Ectodermal cell (in vitro differentiated cells): ENCODE measurements at regions not wholly inside any gene's neighbourhood (a gene's known extent, or its start where the extent isn't known, plus 50 kb on each side); places are given as distances from the start of the nearest gene placed in this dataset.

Experiments used
- H3K27ac ChIP-seq: 2 replicates; pipeline ENCODE4 v1.7.0; 2013; ENCODE audit warnings: mild to moderate bottlenecking, low read depth, low read length; ENCODE audit not compliant: insufficient read depth, poor library complexity, severe bottlenecking
- H3K27me3 ChIP-seq: 2 replicates; pipeline ENCODE4 v1.7.0; 2013; ENCODE audit warnings: mild to moderate bottlenecking, low read length; ENCODE audit not compliant: insufficient read depth, control insufficient read depth, poor library complexity, severe bottlenecking
- H3K36me3 ChIP-seq: one replicate; pipeline ENCODE4 v1.7.0; 2013; ENCODE audit warnings: low read length; ENCODE audit not compliant: control insufficient read depth, insufficient read depth
- H3K4me1 ChIP-seq: one replicate; pipeline ENCODE4 v1.7.0; 2013; ENCODE audit warnings: low read length; ENCODE audit not compliant: control insufficient read depth, insufficient read depth
- H3K4me3 ChIP-seq: 2 replicates; pipeline ENCODE4 v1.7.0; 2013; ENCODE audit warnings: low read depth, low read length, control low read depth; ENCODE audit not compliant: insufficient read depth
- H3K9me3 ChIP-seq: 2 replicates; pipeline ENCODE4 v1.7.0; 2013; ENCODE audit warnings: mild to moderate bottlenecking, low read length, moderate library complexity; ENCODE audit not compliant: control insufficient read depth
- WGBS, 2 experiments: methylation state at CpG; one replicate each; pipeline ENCODE4 v1.1.7; 2013; ENCODE audit warnings: missing lambda C conversion rate in 2 of 2; 5-methylcytosine and 5-hydroxymethylcytosine counted together

GRCh38 chr3:66738625-66739365, 238.0 kb upstream of the LRIG1 start:
- H3K27ac ChIP-seq: no peak overlapping the region

DNA sequence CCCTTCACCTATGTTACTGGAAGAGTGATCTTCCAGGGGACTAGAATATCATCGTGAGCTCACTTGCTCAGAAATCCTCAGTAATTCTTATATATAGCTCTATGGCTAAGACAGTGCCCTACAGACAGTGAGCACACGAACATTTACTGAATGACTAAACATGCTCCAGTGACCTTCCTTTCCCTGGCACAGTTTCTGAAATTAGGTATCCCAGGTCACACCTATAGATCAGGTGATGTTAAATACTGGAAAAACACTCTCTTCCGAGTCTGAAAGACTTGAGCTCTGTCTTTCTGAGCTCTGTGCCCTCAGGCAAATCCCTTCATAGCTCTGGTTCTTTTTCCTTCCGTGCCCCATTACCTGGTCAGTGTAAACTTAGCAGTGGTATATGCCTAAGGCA, 239.4 kb upstream of the LRIG1 start:
- Histone ChIP-seq H3K36me3 (no peaks in the 10 kb centered on the region), H3K4me1 (no peaks in the 10 kb centered on the region), H3K27ac (no peak overlapping the region), H3K27me3 (no peaks in the 10 kb centered on the region), H3K9me3 (no peaks in the 10 kb centered on the region), H3K4me3 (no peak overlapping the region)
- WGBS, 2 experiments: 92 to 94% methylated on average over 4 of the region's 4 CpGs

More at GRCh38 chr3:66738625-66739365, 238.0 kb upstream of the LRIG1 start:
- Histone ChIP-seq H3K27me3 (no peaks in the 10 kb centered on the region), H3K9me3 (no peaks in the 10 kb centered on the region), H3K4me3 (no peak overlapping the region), H3K4me1 (no peaks in the 10 kb centered on the region), H3K36me3 (no peaks in the 10 kb centered on the region)
- 85 to 92% methylated on average over 7 of the region's 7 CpGs for WGBS, 2 experiments

- WGBS, 2 experiments: 67% methylated on average over 1 of the region's 1 CpG; no CpG with 5 or more reads in 1 of the 2 experiments
These were observed 243.7 kb upstream of the LRIG1 start for GRCh38 chr3:66744521-66744920.

DNA sequence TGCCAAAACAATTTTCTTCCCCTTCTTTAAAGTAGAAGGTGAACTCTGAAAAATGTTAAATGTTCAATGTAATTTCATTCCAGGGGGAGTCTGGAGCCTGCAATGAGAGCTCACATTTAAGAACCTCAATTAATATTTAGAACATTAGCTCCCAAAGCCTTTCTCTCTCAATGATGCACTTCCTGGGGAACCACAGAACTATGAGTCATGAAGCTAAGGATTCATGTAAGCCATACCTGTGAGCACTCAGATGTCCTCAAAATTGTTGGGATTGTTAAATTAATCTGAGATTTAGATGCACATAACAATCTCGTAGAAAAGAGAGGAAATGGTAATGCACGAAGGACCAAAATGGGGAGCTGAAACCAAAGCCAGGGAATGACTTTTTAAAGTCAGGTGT, 244.2 kb upstream of the LRIG1 start:
- Histone ChIP-seq H3K27me3 (no peaks in the 10 kb centered on the region), H3K9me3 (no peaks in the 10 kb centered on the region), H3K4me1 (no peaks in the 10 kb centered on the region), H3K36me3 (no peaks in the 10 kb centered on the region), H3K27ac (no peak overlapping the region), H3K4me3 (no peak overlapping the region)
- 91 to 96% methylated on average over 2 of the region's 2 CpGs for WGBS, 2 experiments

More at GRCh38 chr3:66744521-66744920, 243.7 kb upstream of the LRIG1 start:
- no peaks in the 10 kb centered on the region for H3K9me3 ChIP-seq
- no peaks in the 10 kb centered on the region for H3K27me3 ChIP-seq
- H3K27ac ChIP-seq: no peak overlapping the region
- no peak overlapping the region for H3K4me3 ChIP-seq
- no peaks in the 10 kb centered on the region for H3K4me1 ChIP-seq
- no peaks in the 10 kb centered on the region for H3K36me3 ChIP-seq

GRCh38 chr3:66747261-66747660, 246.4 kb upstream of the LRIG1 start:
- Histone ChIP-seq H3K4me1 (no peaks in the 10 kb centered on the region), H3K36me3 (no peaks in the 10 kb centered on the region), H3K27ac (no peak overlapping the region), H3K4me3 (no peak overlapping the region), H3K9me3 (no peaks in the 10 kb centered on the region), H3K27me3 (no peaks in the 10 kb centered on the region)
- WGBS, 2 experiments: 90 to 91% methylated on average over 6 of the region's 6 CpGs

GRCh38 chr3:66747696-66748095, 246.9 kb upstream of the LRIG1 start:
- Histone ChIP-seq H3K4me1 (no peaks in the 10 kb centered on the region), H3K36me3 (no peaks in the 10 kb centered on the region), H3K27me3 (no peaks in the 10 kb centered on the region), H3K27ac (no peak overlapping the region), H3K9me3 (no peaks in the 10 kb centered on the region), H3K4me3 (no peak overlapping the region)
- whole genome bisulfite sequencing, 2 experiments: 94 to 98% methylated on average over 4 of the region's 4 CpGs

GRCh38 chr3:66748175-66748876, 247.5 kb upstream of the LRIG1 start:
- H3K9me3 ChIP-seq: no peaks in the 10 kb centered on the region
- no peaks in the 10 kb centered on the region for H3K4me1 ChIP-seq
- WGBS, 2 experiments: 81 to 94% methylated on average over 2 of the region's 2 CpGs
- H3K4me3 ChIP-seq: no peak overlapping the region
- no peak overlapping the region for H3K27ac ChIP-seq
- H3K36me3 ChIP-seq: no peaks in the 10 kb centered on the region
- no peaks in the 10 kb centered on the region for H3K27me3 ChIP-seq

- Histone ChIP-seq H3K27me3 (no peaks in the 10 kb centered on the region), H3K27ac (no peak overlapping the region), H3K4me3 (no peak overlapping the region), H3K4me1 (no peaks in the 10 kb centered on the region), H3K36me3 (no peaks in the 10 kb centered on the region), H3K9me3 (no peaks in the 10 kb centered on the region)
- 87 to 93% methylated on average over 3 of the region's 3 CpGs for WGBS, 2 experiments
These were observed 246.3 kb upstream of the KBTBD8 start for GRCh38 chr3:66751842-66752241.

- Histone ChIP-seq H3K4me1 (no peaks in the 10 kb centered on the region), H3K9me3 (no peaks in the 10 kb centered on the region), H3K27me3 (no peaks in the 10 kb centered on the region), H3K4me3 (no peak overlapping the region), H3K36me3 (no peaks in the 10 kb centered on the region), H3K27ac (no peak overlapping the region)
These were observed 244.4 kb upstream of the KBTBD8 start for GRCh38 chr3:66753670-66754069.

DNA sequence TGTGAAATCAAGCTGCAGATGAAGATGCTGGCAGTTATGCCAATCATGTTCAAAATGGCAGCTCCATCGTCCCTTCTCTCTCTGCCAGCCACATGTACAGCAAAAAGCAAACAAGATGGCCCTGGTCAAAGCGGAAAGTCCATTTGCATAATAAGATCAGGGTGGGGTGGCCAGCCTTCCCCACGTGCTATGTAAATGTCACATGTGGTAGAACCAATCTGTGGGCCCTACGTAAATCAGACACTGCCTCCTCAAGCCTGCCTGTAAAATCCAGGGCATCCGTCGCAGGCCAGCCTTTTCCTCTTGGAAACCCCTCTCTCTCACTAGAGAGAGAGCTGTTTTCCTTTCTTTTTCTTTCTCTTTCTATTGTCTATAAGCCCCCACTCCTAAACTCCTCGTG, 243.5 kb upstream of the KBTBD8 start:
- 92 to 94% methylated on average over 7 of the region's 7 CpGs for WGBS, 2 experiments
- H3K4me3 ChIP-seq: no peak overlapping the region
- no peaks in the 10 kb centered on the region for H3K4me1 ChIP-seq
- no peaks in the 10 kb centered on the region for H3K27me3 ChIP-seq
- H3K36me3 ChIP-seq: no peaks in the 10 kb centered on the region
- H3K27ac ChIP-seq: no peak overlapping the region
- no peaks in the 10 kb centered on the region for H3K9me3 ChIP-seq
